ENCODE measurements at regions not wholly inside any gene's neighbourhood (a gene's known extent, or its start where the extent isn't known, plus 50 kb on each side); places are given as distances from the start of the nearest gene placed in this dataset.

DNA sequence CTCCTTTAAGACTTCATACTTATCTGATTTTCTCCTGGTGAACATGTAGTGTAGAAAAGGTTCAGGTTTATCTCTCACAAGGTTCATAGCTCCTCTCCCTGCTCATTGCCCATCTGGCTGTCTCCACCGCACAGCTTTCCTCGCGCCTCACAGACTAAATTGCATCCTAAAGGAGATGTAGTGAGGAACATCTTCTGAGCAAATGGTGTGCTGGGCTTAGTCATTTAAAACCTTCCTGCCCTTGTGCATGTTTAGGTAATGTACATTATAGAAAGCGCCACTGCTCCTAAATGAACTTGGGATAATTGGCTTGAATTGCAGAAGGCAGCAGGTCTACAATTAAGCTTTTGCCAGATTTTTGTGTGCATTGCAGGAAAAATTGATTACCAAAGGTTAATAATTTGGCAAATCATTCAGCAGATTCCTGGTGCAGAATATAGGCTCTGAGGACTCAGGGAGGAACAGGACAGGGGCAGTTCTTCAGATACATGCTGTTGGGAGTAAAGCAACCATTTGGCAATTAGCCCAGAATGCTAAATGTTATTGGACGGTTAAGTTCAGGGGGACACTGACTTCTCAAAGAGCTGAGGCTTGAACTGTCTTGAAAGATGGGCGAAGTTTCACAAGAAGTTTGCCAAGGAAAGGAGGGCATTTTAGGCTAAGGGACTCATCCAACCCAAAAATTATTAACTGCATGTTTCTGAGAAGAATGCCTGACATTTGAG is 108.4 kb upstream of the CLDN10 start:
- H3K4me3 ChIP-seq (ENCODE audit: low read depth, low read length) = no peak overlapping the region
- no peak for DNase-seq (ENCODE audit: low read depth)
- TF ChIP-seq, protein P1, sequence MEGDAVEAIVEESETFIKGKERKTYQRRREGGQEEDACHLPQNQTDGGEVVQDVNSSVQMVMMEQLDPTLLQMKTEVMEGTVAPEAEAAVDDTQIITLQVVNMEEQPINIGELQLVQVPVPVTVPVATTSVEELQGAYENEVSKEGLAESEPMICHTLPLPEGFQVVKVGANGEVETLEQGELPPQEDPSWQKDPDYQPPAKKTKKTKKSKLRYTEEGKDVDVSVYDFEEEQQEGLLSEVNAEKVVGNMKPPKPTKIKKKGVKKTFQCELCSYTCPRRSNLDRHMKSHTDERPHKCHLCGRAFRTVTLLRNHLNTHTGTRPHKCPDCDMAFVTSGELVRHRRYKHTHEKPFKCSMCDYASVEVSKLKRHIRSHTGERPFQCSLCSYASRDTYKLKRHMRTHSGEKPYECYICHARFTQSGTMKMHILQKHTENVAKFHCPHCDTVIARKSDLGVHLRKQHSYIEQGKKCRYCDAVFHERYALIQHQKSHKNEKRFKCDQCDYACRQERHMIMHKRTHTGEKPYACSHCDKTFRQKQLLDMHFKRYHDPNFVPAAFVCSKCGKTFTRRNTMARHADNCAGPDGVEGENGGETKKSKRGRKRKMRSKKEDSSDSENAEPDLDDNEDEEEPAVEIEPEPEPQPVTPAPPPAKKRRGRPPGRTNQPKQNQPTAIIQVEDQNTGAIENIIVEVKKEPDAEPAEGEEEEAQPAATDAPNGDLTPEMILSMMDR (IDR thresholded peaks at IDR 0.05; ENCODE audit: insufficient read depth, low read depth, low read length) = no peak

DNA sequence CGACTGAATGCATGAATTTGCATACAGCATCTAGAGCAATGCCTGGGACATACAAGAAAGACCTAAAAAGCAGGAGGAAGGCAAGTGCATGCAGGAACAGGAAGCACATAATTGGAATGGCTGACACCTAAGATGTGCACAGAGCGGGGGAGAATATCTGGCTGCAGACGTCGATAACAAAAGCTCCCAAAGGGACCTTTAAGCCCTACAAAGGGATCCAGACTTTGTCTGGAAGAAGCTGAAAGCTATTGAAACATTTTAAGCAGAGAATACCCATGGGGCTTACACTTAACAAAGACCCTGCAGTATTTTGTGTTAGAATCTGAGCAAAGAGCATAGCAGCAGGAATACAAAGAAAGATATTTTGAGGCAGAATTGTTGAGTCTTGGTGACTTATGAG is 107.4 kb upstream of the CLDN10 start:
- no peak overlapping the region for H3K4me3 ChIP-seq (ENCODE audit: low read depth, low read length)
- TF ChIP-seq, protein P1 (IDR thresholded peaks at IDR 0.05; ENCODE audit: insufficient read depth, low read depth, low read length) = no peak
- no peak for DNase-seq (ENCODE audit: low read depth)

DNA sequence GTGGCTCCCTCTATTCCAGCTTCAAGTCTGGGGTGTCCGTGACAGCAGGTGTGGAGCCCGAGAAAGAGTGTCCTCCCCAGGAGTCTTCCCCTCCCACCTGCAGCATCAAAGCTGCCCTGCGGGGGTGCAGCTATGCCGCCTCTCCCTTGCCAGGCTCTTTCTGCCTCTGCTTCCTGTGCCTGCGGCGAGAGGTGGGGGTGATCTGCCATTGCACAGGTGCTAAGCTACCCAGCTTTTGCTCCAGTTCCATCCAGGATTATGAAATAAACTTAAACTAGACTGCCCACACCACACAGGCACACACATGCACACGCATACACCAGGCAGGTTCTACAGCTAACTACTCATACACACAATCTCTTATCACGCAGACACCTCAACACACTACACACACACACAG is 104.7 kb upstream of the CLDN10 start:
- DNase-seq (ENCODE audit: low read depth) = no peak
- H3K4me3 ChIP-seq (ENCODE audit: low read depth, low read length) = no peak overlapping the region
- TF ChIP-seq, protein P1 (IDR thresholded peaks at IDR 0.05; ENCODE audit: insufficient read depth, low read depth, low read length) = no peak

DNA sequence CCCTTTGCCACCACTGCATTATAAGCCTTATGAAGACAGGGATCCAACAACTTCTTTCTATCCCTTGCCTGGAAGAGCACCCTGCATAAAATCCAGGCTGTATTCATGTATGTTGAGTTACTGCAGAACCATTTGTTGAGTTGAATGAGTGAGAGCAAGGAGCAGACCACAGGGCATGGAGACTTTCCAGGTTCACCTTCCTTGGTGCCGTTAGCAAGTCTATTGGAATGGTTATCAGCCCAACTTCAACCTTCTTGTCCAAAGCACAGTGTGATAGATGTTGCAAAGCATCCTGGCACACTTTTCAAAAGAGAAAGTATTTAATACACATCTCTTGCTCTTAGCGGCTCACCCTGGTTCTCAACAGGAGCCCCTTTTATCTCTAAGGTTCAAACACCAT is 100.9 kb upstream of the CLDN10 start:
- no peak overlapping the region for H3K4me3 ChIP-seq (ENCODE audit: low read depth, low read length)
- TF ChIP-seq, protein P1 (IDR thresholded peaks at IDR 0.05; ENCODE audit: insufficient read depth, low read depth, low read length) = no peak
- no peak for DNase-seq (ENCODE audit: low read depth)

DNA sequence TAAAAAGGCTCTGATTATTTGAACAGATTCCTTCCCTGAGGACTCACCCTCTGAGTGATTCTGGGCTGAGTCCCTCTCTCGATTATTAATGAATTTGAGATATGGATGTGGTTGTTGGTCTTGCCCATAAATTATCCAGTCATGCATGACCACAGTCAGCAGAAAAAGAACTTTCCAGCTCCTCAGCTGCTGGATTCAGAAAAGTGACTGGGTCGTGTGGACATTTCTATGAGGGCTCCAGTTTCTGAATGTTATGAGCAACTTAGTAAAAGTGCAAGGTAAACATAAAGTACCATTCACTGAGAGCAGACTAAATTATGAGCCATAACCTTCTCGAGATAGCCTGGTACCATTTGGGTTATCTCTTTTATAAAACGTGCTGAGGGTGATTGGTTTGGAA is 100.1 kb upstream of the CLDN10 start:
- TF ChIP-seq, protein P1 (IDR thresholded peaks at IDR 0.05; ENCODE audit: insufficient read depth, low read depth, low read length) = no peak
- DNase-seq (ENCODE audit: low read depth) = no peak
- no peak overlapping the region for H3K4me3 ChIP-seq (ENCODE audit: low read depth, low read length)

DNA sequence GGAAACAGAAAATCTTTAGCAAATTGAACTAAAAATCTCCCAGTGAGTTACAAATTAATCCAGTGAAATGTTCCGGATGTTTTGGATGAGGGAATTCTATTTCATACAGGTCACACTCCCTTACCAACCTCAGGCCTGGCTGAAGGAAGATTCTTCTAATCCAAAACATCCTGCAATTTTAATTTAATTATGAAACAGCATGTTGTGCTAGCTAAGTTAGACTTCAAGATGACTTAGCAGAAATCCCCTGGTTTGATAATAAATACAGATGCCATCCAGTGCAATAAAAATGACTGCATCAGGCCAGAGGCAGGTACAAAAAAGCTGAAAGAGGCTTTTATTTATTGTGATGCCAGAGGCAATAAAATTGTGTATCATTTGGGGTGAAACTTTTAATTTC is 96.7 kb upstream of the CLDN10 start:
- H3K4me3 ChIP-seq (ENCODE audit: low read depth, low read length) = no peak overlapping the region
- no peak for DNase-seq (ENCODE audit: low read depth)
- TF ChIP-seq, protein P1 (IDR thresholded peaks at IDR 0.05; ENCODE audit: insufficient read depth, low read depth, low read length) = no peak

DNA sequence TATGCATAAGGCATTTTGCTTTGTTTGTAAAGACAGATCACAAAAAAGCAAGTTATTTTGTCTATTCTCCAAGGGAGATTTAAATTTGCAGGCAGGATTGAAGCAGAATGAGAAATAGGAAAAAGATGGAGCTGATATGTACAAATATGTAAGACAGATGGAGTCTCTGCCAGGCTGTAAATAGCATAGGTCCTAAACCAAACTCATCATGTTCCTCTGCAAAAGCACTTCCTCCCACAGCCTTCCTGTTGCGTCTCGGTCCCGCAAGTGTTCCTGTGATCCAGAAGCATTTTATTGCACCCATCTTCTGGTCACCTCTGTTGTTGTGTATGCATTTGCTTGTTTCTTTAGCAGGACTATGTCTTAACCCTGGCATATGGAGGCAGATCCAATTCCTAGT is 95.7 kb upstream of the CLDN10 start:
- no peak overlapping the region for H3K4me3 ChIP-seq (ENCODE audit: low read depth, low read length)
- DNase-seq (ENCODE audit: low read depth) = no peak
- TF ChIP-seq, protein P1 (IDR thresholded peaks at IDR 0.05; ENCODE audit: insufficient read depth, low read depth, low read length) = no peak

Data from fibroblast of villous mesenchyme (primary cell).